ENCODE measurements at regions not wholly inside any gene's neighbourhood (a gene's known extent, or its start where the extent isn't known, plus 50 kb on each side); places are given as distances from the start of the nearest gene placed in this dataset.

DNA sequence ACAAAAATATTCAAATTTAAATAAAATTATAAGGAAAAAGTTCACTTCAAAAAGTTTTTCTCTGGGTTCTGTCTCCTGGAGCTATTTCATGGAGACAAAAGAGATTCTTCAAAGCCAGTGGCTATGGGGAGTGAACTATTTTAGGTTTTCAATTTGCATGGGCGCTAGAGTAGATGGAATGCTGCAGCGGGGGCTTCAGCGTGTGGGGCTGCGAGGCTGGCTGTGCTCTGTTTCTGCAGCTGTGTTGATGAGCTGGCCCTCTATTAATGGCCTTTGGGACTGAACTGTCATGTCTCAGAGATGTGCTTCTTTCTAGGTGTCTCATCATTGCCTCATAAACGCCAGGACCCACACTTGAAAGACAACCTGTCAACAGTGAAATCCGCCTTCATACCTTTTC, 108.4 kb upstream of the NPY start:
- no peaks in the 10 kb centered on the region; the same call in 1 of the 2 replicates for H3K27me3 ChIP-seq (replicated peaks; ENCODE audit: control insufficient read depth, insufficient read depth, low read length)
- H3K36me3 ChIP-seq (ENCODE audit: control insufficient read depth, insufficient read depth, low read length): no peaks in the 10 kb centered on the region
- no peak for DNase-seq (ENCODE audit: extremely low read depth, insufficient read length)
- TF ChIP-seq, protein P1, sequence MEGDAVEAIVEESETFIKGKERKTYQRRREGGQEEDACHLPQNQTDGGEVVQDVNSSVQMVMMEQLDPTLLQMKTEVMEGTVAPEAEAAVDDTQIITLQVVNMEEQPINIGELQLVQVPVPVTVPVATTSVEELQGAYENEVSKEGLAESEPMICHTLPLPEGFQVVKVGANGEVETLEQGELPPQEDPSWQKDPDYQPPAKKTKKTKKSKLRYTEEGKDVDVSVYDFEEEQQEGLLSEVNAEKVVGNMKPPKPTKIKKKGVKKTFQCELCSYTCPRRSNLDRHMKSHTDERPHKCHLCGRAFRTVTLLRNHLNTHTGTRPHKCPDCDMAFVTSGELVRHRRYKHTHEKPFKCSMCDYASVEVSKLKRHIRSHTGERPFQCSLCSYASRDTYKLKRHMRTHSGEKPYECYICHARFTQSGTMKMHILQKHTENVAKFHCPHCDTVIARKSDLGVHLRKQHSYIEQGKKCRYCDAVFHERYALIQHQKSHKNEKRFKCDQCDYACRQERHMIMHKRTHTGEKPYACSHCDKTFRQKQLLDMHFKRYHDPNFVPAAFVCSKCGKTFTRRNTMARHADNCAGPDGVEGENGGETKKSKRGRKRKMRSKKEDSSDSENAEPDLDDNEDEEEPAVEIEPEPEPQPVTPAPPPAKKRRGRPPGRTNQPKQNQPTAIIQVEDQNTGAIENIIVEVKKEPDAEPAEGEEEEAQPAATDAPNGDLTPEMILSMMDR (IDR thresholded peaks at IDR 0.05; ENCODE audit: insufficient read depth, low read length, poor library complexity, severe bottlenecking): no peak
- no peak overlapping the region for H3K4me3 ChIP-seq (replicated peaks; ENCODE audit: low read depth, low read length)

DNA sequence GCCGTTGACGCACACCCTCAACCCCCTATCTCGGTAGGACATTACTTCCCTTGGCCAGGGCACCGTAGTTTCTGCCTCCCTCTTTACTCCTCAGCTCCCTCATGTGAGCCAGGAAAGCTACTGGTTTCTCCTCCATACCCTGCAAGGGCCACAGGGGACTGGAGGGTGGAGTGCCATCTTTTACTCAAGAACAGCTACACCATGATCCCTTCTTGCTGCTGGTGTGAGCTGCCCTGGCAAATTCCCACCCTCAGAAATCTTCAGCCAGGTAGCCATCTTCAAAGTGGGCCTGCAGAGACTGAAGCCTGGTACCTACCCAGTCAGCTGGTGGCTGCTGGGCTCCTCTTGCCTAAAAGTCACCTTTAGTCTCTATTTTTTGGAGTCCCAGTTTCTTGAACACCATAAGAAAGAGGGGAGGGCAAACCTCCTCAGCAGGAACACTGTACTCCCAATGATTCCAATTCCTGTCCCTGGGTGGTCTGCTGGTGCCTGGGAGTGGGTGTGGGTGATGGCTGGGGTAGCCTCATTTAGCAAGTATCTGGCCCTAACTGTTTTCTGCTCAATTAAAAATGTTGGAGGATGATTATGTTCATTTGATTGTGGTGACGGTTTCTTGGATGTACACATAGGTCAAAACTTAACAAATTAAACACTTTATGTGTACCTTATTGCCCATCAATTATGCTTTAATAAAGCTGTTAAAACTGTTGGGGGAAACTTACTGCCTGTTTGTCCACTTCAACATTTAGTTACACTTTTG, 105.0 kb upstream of the NPY start:
- Histone ChIP-seq H3K27me3 (replicated peaks; ENCODE audit: control insufficient read depth, insufficient read depth, low read length) (no peaks in the 10 kb centered on the region; the same call in 1 of the 2 replicates), H3K36me3 (ENCODE audit: control insufficient read depth, insufficient read depth, low read length) (no peaks in the 10 kb centered on the region)
- no peak for DNase-seq (ENCODE audit: extremely low read depth, insufficient read length)

DNA sequence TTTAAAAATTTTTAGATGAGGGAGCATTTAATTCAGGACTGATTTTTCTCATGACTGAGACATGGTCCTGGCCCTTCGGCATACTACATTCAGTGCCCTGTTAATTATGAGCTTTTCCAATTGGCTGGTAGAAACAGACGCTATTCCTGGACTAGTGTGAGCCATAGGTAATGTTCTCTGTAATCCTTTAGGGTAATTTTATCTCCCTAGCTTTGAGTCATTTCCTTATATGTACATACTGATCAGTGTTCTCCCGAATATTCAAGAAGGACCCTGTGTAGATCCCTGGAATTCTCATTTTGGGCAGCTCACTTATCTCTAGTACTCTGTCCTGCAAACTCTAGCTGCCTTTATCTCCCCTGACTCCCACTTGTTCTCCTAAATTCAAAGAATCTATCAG, 92.6 kb upstream of the NPY start:
- H3K27me3 ChIP-seq (replicated peaks; ENCODE audit: control insufficient read depth, insufficient read depth, low read length): no peaks in the 10 kb centered on the region; the same call in 1 of the 2 replicates
- TF ChIP-seq, protein P1 (IDR thresholded peaks at IDR 0.05; ENCODE audit: insufficient read depth, low read length, poor library complexity, severe bottlenecking): no peak
- no peaks in the 10 kb centered on the region for H3K36me3 ChIP-seq (ENCODE audit: control insufficient read depth, insufficient read depth, low read length)
- H3K4me3 ChIP-seq (replicated peaks; ENCODE audit: low read depth, low read length): no peak overlapping the region
- DNase-seq (ENCODE audit: extremely low read depth, insufficient read length): no peak

More for the DNA sequence above, 105.0 kb upstream of the NPY start:
- TF ChIP-seq, protein P1 (IDR thresholded peaks at IDR 0.05; ENCODE audit: insufficient read depth, low read length, poor library complexity, severe bottlenecking): no peak
- no peak overlapping the region for H3K4me3 ChIP-seq (replicated peaks; ENCODE audit: low read depth, low read length)

DNA sequence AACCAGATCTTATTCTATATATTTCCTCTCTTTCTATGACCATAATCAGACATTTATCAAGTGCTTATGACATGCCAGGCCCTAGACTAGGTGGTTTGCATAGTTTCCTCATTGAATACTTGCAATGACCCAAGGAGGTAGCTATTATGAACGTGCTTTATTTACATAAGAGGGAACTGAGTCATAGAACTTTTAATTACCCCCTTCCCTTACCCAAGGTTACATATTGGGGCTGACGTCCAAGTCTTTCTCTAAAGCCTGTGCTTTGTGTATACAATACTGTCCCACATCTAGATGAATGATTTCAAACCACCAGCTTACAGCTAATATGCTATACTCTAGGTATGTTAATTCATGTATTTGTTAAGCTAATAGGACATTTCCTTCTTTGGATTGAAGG, 91.9 kb upstream of the NPY start:
- no peak for DNase-seq (ENCODE audit: extremely low read depth, insufficient read length)
- no peaks in the 10 kb centered on the region for H3K36me3 ChIP-seq (ENCODE audit: control insufficient read depth, insufficient read depth, low read length)
- no peak overlapping the region for H3K4me3 ChIP-seq (replicated peaks; ENCODE audit: low read depth, low read length)
- TF ChIP-seq, protein P1 (IDR thresholded peaks at IDR 0.05; ENCODE audit: insufficient read depth, low read length, poor library complexity, severe bottlenecking): no peak
- H3K27me3 ChIP-seq (replicated peaks; ENCODE audit: control insufficient read depth, insufficient read depth, low read length): no peaks in the 10 kb centered on the region; the same call in 1 of the 2 replicates

DNA sequence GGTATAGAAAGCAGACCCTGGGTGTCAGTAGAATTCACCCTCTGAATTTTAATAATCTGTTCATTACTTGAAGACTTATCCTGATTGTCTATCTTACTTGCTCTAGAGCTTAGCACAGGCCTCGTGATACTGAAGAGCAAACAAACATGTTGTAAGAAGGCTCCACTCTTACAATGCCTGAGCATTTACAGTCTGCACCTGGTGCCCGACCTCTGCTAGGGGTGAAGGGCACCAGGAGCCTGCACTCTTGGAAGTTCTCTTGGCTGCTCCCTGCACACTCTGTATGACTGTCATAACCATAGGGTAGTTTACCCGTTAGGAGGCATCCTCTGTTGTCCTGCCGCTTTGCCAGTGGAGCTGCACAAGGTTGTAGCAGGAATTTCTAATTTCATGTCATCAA, 91.3 kb upstream of the NPY start:
- Histone ChIP-seq H3K36me3 (ENCODE audit: control insufficient read depth, insufficient read depth, low read length) (no peaks in the 10 kb centered on the region), H3K4me3 (replicated peaks; ENCODE audit: low read depth, low read length) (no peak overlapping the region), H3K27me3 (replicated peaks; ENCODE audit: control insufficient read depth, insufficient read depth, low read length) (no peaks in the 10 kb centered on the region; the same call in 1 of the 2 replicates)
- TF ChIP-seq, protein P1 (IDR thresholded peaks at IDR 0.05; ENCODE audit: insufficient read depth, low read length, poor library complexity, severe bottlenecking): no peak
- DNase-seq (ENCODE audit: extremely low read depth, insufficient read length): no peak

All from GM06990 (cell line).